ENCODE measurements at regions not wholly inside any gene's neighbourhood (a gene's known extent, or its start where the extent isn't known, plus 50 kb on each side); places are given as distances from the start of the nearest gene placed in this dataset.

DNA sequence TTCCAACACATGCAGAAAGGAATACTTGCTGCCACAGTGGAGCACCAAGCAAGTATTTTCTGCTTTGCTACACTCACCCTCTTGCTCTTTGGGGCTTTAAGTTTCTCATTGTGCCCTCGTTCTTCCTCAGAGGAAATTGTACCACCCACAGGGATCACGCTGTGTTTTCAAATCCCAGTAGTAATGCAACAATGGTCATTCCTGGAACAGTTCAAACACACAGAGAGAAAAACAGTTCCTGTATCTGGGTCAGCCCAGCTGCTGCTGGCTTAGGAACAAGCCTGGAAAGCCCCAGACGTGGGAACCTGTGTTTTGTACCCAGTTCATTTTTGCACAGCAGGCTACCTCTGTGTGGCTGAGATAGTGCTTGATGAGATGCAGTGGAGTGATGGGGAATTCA is 907.8 kb downstream of the STPG2 start (continued):
- TF ChIP-seq, protein P1, sequence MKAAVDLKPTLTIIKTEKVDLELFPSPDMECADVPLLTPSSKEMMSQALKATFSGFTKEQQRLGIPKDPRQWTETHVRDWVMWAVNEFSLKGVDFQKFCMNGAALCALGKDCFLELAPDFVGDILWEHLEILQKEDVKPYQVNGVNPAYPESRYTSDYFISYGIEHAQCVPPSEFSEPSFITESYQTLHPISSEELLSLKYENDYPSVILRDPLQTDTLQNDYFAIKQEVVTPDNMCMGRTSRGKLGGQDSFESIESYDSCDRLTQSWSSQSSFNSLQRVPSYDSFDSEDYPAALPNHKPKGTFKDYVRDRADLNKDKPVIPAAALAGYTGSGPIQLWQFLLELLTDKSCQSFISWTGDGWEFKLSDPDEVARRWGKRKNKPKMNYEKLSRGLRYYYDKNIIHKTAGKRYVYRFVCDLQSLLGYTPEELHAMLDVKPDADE (IDR thresholded peaks at IDR 0.05) = no peak

DNA sequence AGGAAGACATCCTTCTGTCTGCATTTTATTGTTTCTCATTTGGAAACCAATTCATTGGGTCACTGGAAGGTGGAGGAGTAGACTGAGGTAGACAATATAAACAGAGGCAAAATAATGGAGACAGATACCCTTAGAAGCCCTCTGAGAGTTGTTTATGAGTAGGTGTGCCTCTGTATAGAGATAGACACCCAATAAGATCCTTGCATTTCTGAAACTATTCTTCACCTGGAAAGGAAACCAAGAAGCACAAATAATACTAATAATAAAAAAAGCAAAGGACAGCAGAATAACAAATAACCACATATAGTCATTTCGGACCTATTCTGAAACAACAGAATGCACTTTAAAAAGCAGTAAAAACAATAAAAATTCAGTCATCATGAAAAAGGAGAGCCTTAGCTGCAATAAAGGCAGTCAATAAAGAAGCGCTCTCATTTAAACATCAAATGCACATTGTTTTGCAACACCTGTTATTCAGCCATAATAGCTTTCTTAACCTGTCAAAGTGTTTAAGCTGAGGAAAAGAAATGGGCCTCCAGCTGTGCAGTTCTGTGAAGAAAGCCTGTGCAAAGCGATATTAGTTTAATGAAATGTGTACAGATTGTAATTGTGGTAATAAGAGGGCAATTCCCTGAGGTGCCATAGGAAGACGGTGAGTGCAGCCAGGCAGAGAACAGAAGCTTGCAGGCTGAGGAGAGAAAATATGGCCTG is 904.2 kb downstream of the STPG2 start:
- no peak overlapping the region for H3K27ac ChIP-seq (ENCODE audit: low read depth)
- Mint-ChIP-seq H3K36me3 (ENCODE audit: low read depth) (no peaks in the 10 kb centered on the region), H3K27ac (no peak overlapping the region), H3K4me1 (peaks cover 8% of the 10 kb centered on the region; the same call in 2 of the 3 replicates), H3K4me3 (no peak overlapping the region), H3K27me3 (ENCODE audit: insufficient read depth, low read depth, poor library complexity) (peaks cover 2% of the 10 kb centered on the region), H3K9me3 (no peaks in the 10 kb centered on the region)
- H3F3A ChIP-seq (replicated peaks; ENCODE audit: low read depth) = no peaks in the 10 kb centered on the region
- ATAC-seq = no peak
- H3K36me3 ChIP-seq (ENCODE audit: insufficient read depth) = no peaks in the 10 kb centered on the region
- H3K4me3 ChIP-seq = no peak overlapping the region
- no peak overlapping the region for H2AFZ ChIP-seq
- TF ChIP-seq ZNF114 (CRISPR knock-in tag; IDR thresholded peaks at IDR 0.05) (no peak), ZNF331 (CRISPR knock-in tag; IDR thresholded peaks at IDR 0.05; ENCODE audit: low read depth) (no peak), JUNB (IDR thresholded peaks at IDR 0.05; ENCODE audit: unreplicated experiment) (no peak)
- TF ChIP-seq, protein P2, sequence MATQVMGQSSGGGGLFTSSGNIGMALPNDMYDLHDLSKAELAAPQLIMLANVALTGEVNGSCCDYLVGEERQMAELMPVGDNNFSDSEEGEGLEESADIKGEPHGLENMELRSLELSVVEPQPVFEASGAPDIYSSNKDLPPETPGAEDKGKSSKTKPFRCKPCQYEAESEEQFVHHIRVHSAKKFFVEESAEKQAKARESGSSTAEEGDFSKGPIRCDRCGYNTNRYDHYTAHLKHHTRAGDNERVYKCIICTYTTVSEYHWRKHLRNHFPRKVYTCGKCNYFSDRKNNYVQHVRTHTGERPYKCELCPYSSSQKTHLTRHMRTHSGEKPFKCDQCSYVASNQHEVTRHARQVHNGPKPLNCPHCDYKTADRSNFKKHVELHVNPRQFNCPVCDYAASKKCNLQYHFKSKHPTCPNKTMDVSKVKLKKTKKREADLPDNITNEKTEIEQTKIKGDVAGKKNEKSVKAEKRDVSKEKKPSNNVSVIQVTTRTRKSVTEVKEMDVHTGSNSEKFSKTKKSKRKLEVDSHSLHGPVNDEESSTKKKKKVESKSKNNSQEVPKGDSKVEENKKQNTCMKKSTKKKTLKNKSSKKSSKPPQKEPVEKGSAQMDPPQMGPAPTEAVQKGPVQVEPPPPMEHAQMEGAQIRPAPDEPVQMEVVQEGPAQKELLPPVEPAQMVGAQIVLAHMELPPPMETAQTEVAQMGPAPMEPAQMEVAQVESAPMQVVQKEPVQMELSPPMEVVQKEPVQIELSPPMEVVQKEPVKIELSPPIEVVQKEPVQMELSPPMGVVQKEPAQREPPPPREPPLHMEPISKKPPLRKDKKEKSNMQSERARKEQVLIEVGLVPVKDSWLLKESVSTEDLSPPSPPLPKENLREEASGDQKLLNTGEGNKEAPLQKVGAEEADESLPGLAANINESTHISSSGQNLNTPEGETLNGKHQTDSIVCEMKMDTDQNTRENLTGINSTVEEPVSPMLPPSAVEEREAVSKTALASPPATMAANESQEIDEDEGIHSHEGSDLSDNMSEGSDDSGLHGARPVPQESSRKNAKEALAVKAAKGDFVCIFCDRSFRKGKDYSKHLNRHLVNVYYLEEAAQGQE (IDR thresholded peaks at IDR 0.05; ENCODE audit: unreplicated experiment) = no peak
- DNase-seq (ENCODE audit: low spot score) = no peak
- H4K20me1 ChIP-seq (replicated peaks; ENCODE audit: insufficient read depth) = no peaks in the 10 kb centered on the region
- H3K79me2 ChIP-seq (replicated peaks; ENCODE audit: insufficient read depth) = no peaks in the 10 kb centered on the region
- H3K4me2 ChIP-seq = no peak overlapping the region
- H3K27me3 ChIP-seq (ENCODE audit: insufficient read depth) = no peaks in the 10 kb centered on the region
- H3K9me2 ChIP-seq (ENCODE audit: insufficient read depth) = no peaks in the 10 kb centered on the region
- H3K4me1 ChIP-seq (ENCODE audit: insufficient read depth) = no peaks in the 10 kb centered on the region

DNA sequence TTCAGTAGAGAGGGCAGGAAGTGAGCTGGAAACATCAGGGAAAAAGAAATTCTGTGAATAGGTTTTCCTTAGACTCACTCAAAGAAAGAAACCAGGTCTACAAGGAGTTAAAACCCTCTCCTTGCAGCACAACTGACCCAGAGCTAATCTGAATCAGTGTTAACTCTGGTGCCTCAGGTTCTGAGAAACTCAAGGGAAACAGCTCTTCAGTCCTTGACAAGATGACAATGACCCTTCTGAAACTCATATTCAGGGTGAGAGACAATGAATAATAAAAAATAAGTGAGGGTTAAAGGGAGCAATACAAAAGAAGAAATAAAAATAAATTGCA is 903.6 kb downstream of the STPG2 start:
- DNase-seq (ENCODE audit: low spot score) = no peak

More for the DNA sequence above, 903.6 kb downstream of the STPG2 start:
- no peaks in the 10 kb centered on the region for H3K9me2 ChIP-seq (ENCODE audit: insufficient read depth)
- H3F3A ChIP-seq (replicated peaks; ENCODE audit: low read depth) = no peaks in the 10 kb centered on the region
- no peak overlapping the region for H2AFZ ChIP-seq
- Mint-ChIP-seq H3K4me3 (no peak overlapping the region), H3K27ac (no peak overlapping the region), H3K27me3 (ENCODE audit: insufficient read depth, low read depth, poor library complexity) (peaks cover 2% of the 10 kb centered on the region), H3K4me1 (peaks cover 8% of the 10 kb centered on the region; the same call in 2 of the 3 replicates), H3K9me3 (no peaks in the 10 kb centered on the region), H3K36me3 (ENCODE audit: low read depth) (no peaks in the 10 kb centered on the region)
- H3K4me3 ChIP-seq = no peak overlapping the region
- TF ChIP-seq POLR2AphosphoS5 (IDR thresholded peaks at IDR 0.05; ENCODE audit: low read depth) = no peak
- no peak for TF ChIP-seq EZH2 (IDR thresholded peaks at IDR 0.05; ENCODE audit: low read depth, unreplicated experiment)
- no peak for TF ChIP-seq ZNF114 (CRISPR knock-in tag; IDR thresholded peaks at IDR 0.05)
- TF ChIP-seq, protein P1 (IDR thresholded peaks at IDR 0.05) = no peak
- H3K27ac ChIP-seq (ENCODE audit: low read depth) = no peak overlapping the region
- H3K4me2 ChIP-seq = no peak overlapping the region
- H3K4me1 ChIP-seq (ENCODE audit: insufficient read depth) = no peaks in the 10 kb centered on the region
- H3K27me3 ChIP-seq (ENCODE audit: insufficient read depth) = no peaks in the 10 kb centered on the region
- no peaks in the 10 kb centered on the region for H3K36me3 ChIP-seq (ENCODE audit: insufficient read depth)
- H4K20me1 ChIP-seq (replicated peaks; ENCODE audit: insufficient read depth) = no peaks in the 10 kb centered on the region
- ATAC-seq = no peak
- H3K79me2 ChIP-seq (replicated peaks; ENCODE audit: insufficient read depth) = no peaks in the 10 kb centered on the region

Data from GM23338 (cell line).